PC-3 (cell line): ENCODE measurements at regions not wholly inside any gene's neighbourhood (a gene's known extent, or its start where the extent isn't known, plus 50 kb on each side); places are given as distances from the start of the nearest gene placed in this dataset.

ENCODE experiments used
- ATAC-seq: fragments of 200-7000 bp; cut with Tn5 transposase; 2 replicates; pipeline ENCODE4 v1.9.1; 2020; ENCODE audit warnings: mild to moderate bottlenecking, moderate library complexity
- BruUV-seq: library from RNA; stranded (reverse); fragments of 400-500 nt; replicated peaks from 2 replicates; lab custom pipeline; 2021; lab: Mats Ljungman, UMichigan
- CTCF ChIA-PET: fragments of 300-600 bp; sonication (Branson Sonifier 250); formaldehyde crosslinking; loops from one replicate; lab custom pipeline; 2022; ENCODE audit warnings: antibody characterized with exemption; lab: Charles Lee
- POLR2A ChIA-PET: fragments of 300-600 bp; sonication (Branson Sonifier 250); formaldehyde crosslinking; loops from one replicate; lab custom pipeline; 2022; ENCODE audit warnings: antibody characterized with exemption; ENCODE audit not compliant: unreplicated experiment; lab: Charles Lee
- DNase-seq: peaks from one replicate; pipeline ENCODE4 v3.0.0-alpha.2; 2015
- H2AFZ ChIP-seq: fragments of 300-600 bp; sonication (generic); 2 replicates; pipeline ENCODE4 v1.6.0; 2016; ENCODE audit warnings: antibody characterized with exemption, low read length
- H3F3A ChIP-seq: fragments of 300-600 bp; sonication (generic); one replicate; pipeline ENCODE4 v1.6.0; 2017; ENCODE audit warnings: antibody characterized with exemption, low read length, control low read depth, mild to moderate bottlenecking; ENCODE audit not compliant: unreplicated experiment
- H3K27ac ChIP-seq: fragments of 300-600 bp; sonication (generic); 2 replicates; pipeline ENCODE4 v1.5.1; 2016; ENCODE audit warnings: mild to moderate bottlenecking, low read length
- H3K27me3 ChIP-seq: fragments of 300-600 bp; sonication (generic); 2 replicates; pipeline ENCODE4 v1.6.1; 2016; ENCODE audit warnings: low read length, mixed read lengths
- H3K36me3 ChIP-seq: fragments of 300-600 bp; sonication (generic); 2 replicates; pipeline ENCODE4 v1.6.1; 2016; ENCODE audit warnings: low read depth, mixed run types, low read length, mixed read lengths
- H3K4me1 ChIP-seq: fragments of 300-600 bp; sonication (generic); 2 replicates; pipeline ENCODE4 v1.5.1; 2016; ENCODE audit warnings: low read length; ENCODE audit not compliant: insufficient read depth
- H3K4me2 ChIP-seq: fragments of 300-600 bp; sonication (generic); 2 replicates; pipeline ENCODE4 v1.6.0; 2016; ENCODE audit warnings: low read length
- H3K4me3 ChIP-seq: fragments of 300-600 bp; sonication (generic); 2 replicates; pipeline ENCODE4 v1.5.1; 2016; ENCODE audit warnings: mild to moderate bottlenecking, low read length, mixed read lengths
- H3K79me2 ChIP-seq: fragments of 300-600 bp; sonication (generic); 2 replicates; pipeline ENCODE4 v1.6.1; 2017; ENCODE audit warnings: low read length, mixed read lengths
- H3K9ac ChIP-seq: fragments of 300-600 bp; sonication (generic); 2 replicates; pipeline ENCODE4 v1.6.0; 2016; ENCODE audit warnings: mild to moderate bottlenecking, low read length
- H3K9me2 ChIP-seq: fragments of 300-600 bp; sonication (generic); replicated peaks from 2 replicates; pipeline ENCODE4 v1.6.1; 2016; ENCODE audit warnings: mixed run types, low read length, mixed read lengths
- H3K9me3 ChIP-seq: fragments of 300-600 bp; sonication (generic); 2 replicates; pipeline ENCODE4 v1.6.1; 2016; ENCODE audit warnings: low read length, mixed read lengths
- H4K20me1 ChIP-seq: fragments of 300-600 bp; sonication (generic); 2 replicates; pipeline ENCODE4 v1.6.1; 2016; ENCODE audit warnings: low read length, mixed read lengths
- EZH2 ChIP-seq: fragments of 300-600 bp; sonication (generic); IDR thresholded peaks from one replicate; pipeline ENCODE4 v1.6.1; 2017; ENCODE audit warnings: antibody characterized with exemption, mild to moderate bottlenecking, low read length; ENCODE audit not compliant: unreplicated experiment
- EZH2phosphoT487 ChIP-seq: fragments of 300-600 bp; sonication (generic); IDR thresholded peaks from 2 replicates; pipeline ENCODE4 v1.6.1; 2018; ENCODE audit warnings: mild to moderate bottlenecking, antibody characterized with exemption, low read length, borderline replicate concordance
- intact Hi-C: fragments of 100-400 bp; cut with micrococcal nuclease; formaldehyde crosslinking; loops from 2 replicates; pipeline ENCODE4 v1.9.0; 2023
- TF ChIP-seq, protein P1 (sequence below): fragments of 300-600 bp; sonication (generic); conservative IDR thresholded peaks from 2 replicates; pipeline ENCODE4 v1.5.1; 2017; ENCODE audit warnings: antibody characterized with exemption, low read depth, mild to moderate bottlenecking, low read length

DNA sequence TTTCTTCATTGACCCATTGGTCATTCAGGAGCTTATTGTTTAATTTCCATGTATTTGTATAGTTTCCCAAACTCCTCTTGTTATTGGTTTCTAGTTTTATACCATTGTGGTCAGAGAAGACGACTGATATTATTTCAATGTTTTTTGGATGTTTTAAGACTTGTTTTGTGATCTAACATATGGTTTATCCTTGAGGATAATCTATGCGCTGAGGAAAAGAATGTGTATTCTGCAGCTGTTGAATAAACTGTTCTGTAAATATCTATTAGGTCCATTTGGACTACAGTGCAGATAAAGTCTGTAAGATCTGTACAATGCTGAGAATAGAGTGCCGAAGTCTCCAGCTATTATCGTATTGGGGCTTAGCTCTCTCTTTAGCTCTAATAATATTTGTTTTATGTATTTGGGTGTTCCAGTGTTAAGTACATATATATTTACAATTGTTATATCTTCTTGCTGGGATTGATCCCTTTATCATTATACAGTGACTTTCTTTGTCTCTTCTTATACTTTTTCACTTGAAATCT lies 223.3 kb upstream of the ZNF217 start:
- Histone ChIP-seq H3K36me3 (no peaks in the 10 kb centered on the region), H3K9me2 (no peaks in the 10 kb centered on the region), H3K27me3 (no peaks in the 10 kb centered on the region), H3K27ac (no peak overlapping the region), H3K9ac (no peak overlapping the region), H2AFZ (no peak overlapping the region), H3K79me2 (no peaks in the 10 kb centered on the region), H3K4me2 (no peak overlapping the region), H4K20me1 (no peaks in the 10 kb centered on the region), H3F3A (no peaks in the 10 kb centered on the region), H3K9me3 (no peaks in the 10 kb centered on the region), H3K4me3 (no peak overlapping the region), H3K4me1 (no peaks in the 10 kb centered on the region)
- POLR2A ChIA-PET, result no interaction called here
- TF ChIP-seq EZH2phosphoT487, result no peak
- no peak for TF ChIP-seq EZH2
- TF ChIP-seq, protein P1, sequence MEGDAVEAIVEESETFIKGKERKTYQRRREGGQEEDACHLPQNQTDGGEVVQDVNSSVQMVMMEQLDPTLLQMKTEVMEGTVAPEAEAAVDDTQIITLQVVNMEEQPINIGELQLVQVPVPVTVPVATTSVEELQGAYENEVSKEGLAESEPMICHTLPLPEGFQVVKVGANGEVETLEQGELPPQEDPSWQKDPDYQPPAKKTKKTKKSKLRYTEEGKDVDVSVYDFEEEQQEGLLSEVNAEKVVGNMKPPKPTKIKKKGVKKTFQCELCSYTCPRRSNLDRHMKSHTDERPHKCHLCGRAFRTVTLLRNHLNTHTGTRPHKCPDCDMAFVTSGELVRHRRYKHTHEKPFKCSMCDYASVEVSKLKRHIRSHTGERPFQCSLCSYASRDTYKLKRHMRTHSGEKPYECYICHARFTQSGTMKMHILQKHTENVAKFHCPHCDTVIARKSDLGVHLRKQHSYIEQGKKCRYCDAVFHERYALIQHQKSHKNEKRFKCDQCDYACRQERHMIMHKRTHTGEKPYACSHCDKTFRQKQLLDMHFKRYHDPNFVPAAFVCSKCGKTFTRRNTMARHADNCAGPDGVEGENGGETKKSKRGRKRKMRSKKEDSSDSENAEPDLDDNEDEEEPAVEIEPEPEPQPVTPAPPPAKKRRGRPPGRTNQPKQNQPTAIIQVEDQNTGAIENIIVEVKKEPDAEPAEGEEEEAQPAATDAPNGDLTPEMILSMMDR, result no peak
- BruUV-seq, result no TSS peak
- intact Hi-C loops, result no loop called here
- CTCF ChIA-PET, result no interaction called here
- ATAC-seq (no peak), DNase-seq (no peak)

DNA sequence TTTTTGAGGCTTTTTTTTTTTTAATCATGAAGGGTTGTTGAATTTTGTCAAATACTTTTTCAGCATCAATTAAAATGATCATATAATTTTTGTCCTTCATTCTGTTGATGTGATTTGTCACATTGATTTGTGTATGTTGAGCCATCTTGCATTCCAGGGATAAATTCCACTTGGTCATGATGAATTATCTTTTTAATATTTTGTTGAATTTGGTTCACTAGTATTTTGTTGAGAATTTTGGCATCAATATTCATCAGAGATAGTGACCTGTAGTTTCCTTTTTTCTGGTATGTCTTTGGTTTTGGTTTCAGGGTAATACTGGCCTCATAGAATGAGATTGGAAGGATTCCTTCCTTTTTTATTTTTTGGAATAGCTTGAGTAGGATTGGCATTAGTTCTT lies 221.9 kb upstream of the ZNF217 start:
- POLR2A ChIA-PET, result no interaction called here

DNA sequence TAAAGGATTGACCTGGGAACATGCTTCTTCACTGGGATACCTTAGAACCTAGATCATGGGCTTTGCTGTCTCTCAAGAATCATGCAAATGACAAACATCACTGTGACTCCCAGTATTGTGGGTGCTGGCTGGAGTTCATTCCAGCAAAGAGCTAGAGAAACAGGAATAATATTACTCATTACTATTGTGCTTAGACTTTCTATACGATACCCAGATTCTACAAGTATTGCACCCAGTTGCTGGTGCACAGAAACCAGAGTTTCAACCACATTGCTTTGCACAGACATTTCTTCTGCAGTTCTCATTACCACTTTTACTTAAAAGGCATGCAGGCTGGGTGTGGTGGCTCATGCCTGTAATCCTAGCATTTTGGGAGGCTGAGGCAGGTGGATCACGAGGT lies 220.4 kb upstream of the ZNF217 start:
- Histone ChIP-seq H4K20me1 (no peaks in the 10 kb centered on the region), H3K9me3 (no peaks in the 10 kb centered on the region), H3K27ac (no peak overlapping the region), H3K79me2 (no peaks in the 10 kb centered on the region), H3K36me3 (no peaks in the 10 kb centered on the region), H3K9me2 (no peaks in the 10 kb centered on the region), H2AFZ (no peak overlapping the region), H3K4me1 (peaks cover 15% of the 10 kb centered on the region), H3K9ac (no peak overlapping the region), H3K27me3 (no peaks in the 10 kb centered on the region), H3F3A (no peaks in the 10 kb centered on the region), H3K4me3 (no peak overlapping the region), H3K4me2 (no peak overlapping the region)
- no peak for TF ChIP-seq EZH2
- no peak for TF ChIP-seq EZH2phosphoT487
- TF ChIP-seq, protein P1, result no peak
- ChIA-PET CTCF (no interaction called here), POLR2A (no interaction called here)
- DNase-seq, result no peak
- no TSS peak for BruUV-seq
- no peak for ATAC-seq
- intact Hi-C loops, result no loop called here

More for the DNA sequence above, 221.9 kb upstream of the ZNF217 start:
- no peak overlapping the region for H2AFZ ChIP-seq
- H3F3A ChIP-seq, result no peaks in the 10 kb centered on the region
- no peak overlapping the region for H3K4me2 ChIP-seq
- H3K9me3 ChIP-seq, result no peaks in the 10 kb centered on the region
- intact Hi-C loops, result no loop called here
- no peak overlapping the region for H3K4me3 ChIP-seq
- H3K9me2 ChIP-seq, result no peaks in the 10 kb centered on the region
- TF ChIP-seq EZH2 (no peak), EZH2phosphoT487 (no peak)
- TF ChIP-seq, protein P1, result no peak
- no peaks in the 10 kb centered on the region for H4K20me1 ChIP-seq
- H3K9ac ChIP-seq, result no peak overlapping the region
- CTCF ChIA-PET, result no interaction called here
- no peak overlapping the region for H3K27ac ChIP-seq
- H3K36me3 ChIP-seq, result no peaks in the 10 kb centered on the region
- no peaks in the 10 kb centered on the region for H3K27me3 ChIP-seq
- peaks cover under 1% of the 10 kb centered on the region; the same call in 1 of the 2 replicates for H3K4me1 ChIP-seq
- BruUV-seq, result no TSS peak
- no peak for DNase-seq
- no peak for ATAC-seq
- no peaks in the 10 kb centered on the region for H3K79me2 ChIP-seq
